GM19239 (cell line): ENCODE measurements at regions not wholly inside any gene's neighbourhood (a gene's known extent, or its start where the extent isn't known, plus 50 kb on each side); places are given as distances from the start of the nearest gene placed in this dataset.
"Not testable (repeated sequence)": the region's sequence is repeated elsewhere in the genome, so short reads cannot be mapped to it uniquely, and the experiment has no call there.

Experiments used
- DNase-seq: peaks from one replicate; pipeline ENCODE4 v3.0.0; 2011; ENCODE audit warnings: low spot score; ENCODE audit not compliant: insufficient read length
- FAIRE-seq: peaks from 2 replicates; lab custom pipeline; 2011; peaks lifted over from hg19 to GRCh38; lab: Jason Lieb, UNC

GRCh38 chr5:57650360-57651069 is 167.9 kb upstream of the ACTBL2 start:
- FAIRE-seq: no peak

GRCh38 chr5:57642698-57643097 is 160.1 kb upstream of the ACTBL2 start:
- DNase-seq: no peak
- no peak for FAIRE-seq

More at GRCh38 chr5:57650360-57651069, 167.9 kb upstream of the ACTBL2 start:
- DNase-seq: peak; percentile 4

- FAIRE-seq (no peak), DNase-seq (no peak)
These were observed 159.5 kb upstream of the ACTBL2 start for GRCh38 chr5:57642066-57642465.

GRCh38 chr5:57635146-57635777 is 152.7 kb upstream of the ACTBL2 start:
- no peak for DNase-seq

GRCh38 chr5:57632937-57633336 is 150.3 kb upstream of the ACTBL2 start:
- FAIRE-seq: no peak

More at GRCh38 chr5:57635146-57635777, 152.7 kb upstream of the ACTBL2 start:
- no peak for FAIRE-seq

GRCh38 chr5:57631139-57631538 is 148.5 kb upstream of the ACTBL2 start:
- DNase-seq, FAIRE-seq: not testable (repeated sequence)

More at GRCh38 chr5:57632937-57633336, 150.3 kb upstream of the ACTBL2 start:
- DNase-seq: no peak

- FAIRE-seq (no peak), DNase-seq (no peak)
These were observed 145.1 kb upstream of the ACTBL2 start for GRCh38 chr5:57627661-57628060.

- no peak for FAIRE-seq
- DNase-seq: no peak
These were observed 144.1 kb upstream of the ACTBL2 start for GRCh38 chr5:57626703-57627102.

- FAIRE-seq (no peak), DNase-seq (no peak)
These were observed 139.0 kb upstream of the ACTBL2 start for GRCh38 chr5:57621624-57622023.

GRCh38 chr5:57618767-57619381 is 136.3 kb upstream of the ACTBL2 start:
- DNase-seq: no peak
- FAIRE-seq: no peak

GRCh38 chr5:57613741-57614140 is 131.1 kb upstream of the ACTBL2 start:
- no peak for FAIRE-seq
- DNase-seq: no peak

GRCh38 chr5:57611177-57611576 is 128.6 kb upstream of the ACTBL2 start:
- DNase-seq (no peak), FAIRE-seq (no peak)

GRCh38 chr5:57608542-57608941 is 125.9 kb upstream of the ACTBL2 start:
- no peak for FAIRE-seq
- no peak for DNase-seq

- no peak for FAIRE-seq
These were observed 119.4 kb upstream of the ACTBL2 start for GRCh38 chr5:57601996-57602395.

GRCh38 chr5:57600321-57600720 is 117.7 kb upstream of the ACTBL2 start:
- DNase-seq: no peak
- no peak for FAIRE-seq

More at GRCh38 chr5:57601996-57602395, 119.4 kb upstream of the ACTBL2 start:
- DNase-seq: no peak

- FAIRE-seq: no peak
- no peak for DNase-seq
These were observed 116.1 kb upstream of the ACTBL2 start for GRCh38 chr5:57598756-57599155.

- FAIRE-seq (no peak), DNase-seq (no peak)
These were observed 115.5 kb upstream of the ACTBL2 start for GRCh38 chr5:57598097-57598496.

- no peak for FAIRE-seq
- DNase-seq: no peak
These were observed 112.9 kb upstream of the ACTBL2 start for GRCh38 chr5:57595523-57595991.

- no peak for FAIRE-seq
- no peak for DNase-seq
These were observed 111.8 kb upstream of the ACTBL2 start for GRCh38 chr5:57594436-57594835.

- FAIRE-seq: no peak
- DNase-seq: no peak
These were observed 109.6 kb upstream of the ACTBL2 start for GRCh38 chr5:57592236-57592635.

GRCh38 chr5:57586649-57587048 is 104.0 kb upstream of the ACTBL2 start:
- no peak for DNase-seq
- FAIRE-seq: no peak
